Fibroblast of the aortic adventitia (primary cell): ENCODE measurements at regions not wholly inside any gene's neighbourhood (a gene's known extent, or its start where the extent isn't known, plus 50 kb on each side); places are given as distances from the start of the nearest gene placed in this dataset.

Experiments used
- DNase-seq: peaks from one replicate; pipeline ENCODE4 v3.0.0-alpha.2; 2010; ENCODE audit warnings: low read depth
- H3K4me3 ChIP-seq: 2 replicates; pipeline ENCODE4 v1.5.1; 2011; ENCODE audit warnings: low read depth, mild to moderate bottlenecking, control low read depth, low read length, moderate library complexity
- TF ChIP-seq, protein P1 (sequence below): IDR thresholded peaks from 2 replicates; pipeline ENCODE4 v1.5.1; 2011; ENCODE audit warnings: mild to moderate bottlenecking, low read length, control low read depth, inconsistent platforms; ENCODE audit not compliant: insufficient read depth

GRCh38 chr18:2293109-2293839, 278.0 kb downstream of the METTL4 start:
- DNase-seq = no peak
- TF ChIP-seq, protein P1, sequence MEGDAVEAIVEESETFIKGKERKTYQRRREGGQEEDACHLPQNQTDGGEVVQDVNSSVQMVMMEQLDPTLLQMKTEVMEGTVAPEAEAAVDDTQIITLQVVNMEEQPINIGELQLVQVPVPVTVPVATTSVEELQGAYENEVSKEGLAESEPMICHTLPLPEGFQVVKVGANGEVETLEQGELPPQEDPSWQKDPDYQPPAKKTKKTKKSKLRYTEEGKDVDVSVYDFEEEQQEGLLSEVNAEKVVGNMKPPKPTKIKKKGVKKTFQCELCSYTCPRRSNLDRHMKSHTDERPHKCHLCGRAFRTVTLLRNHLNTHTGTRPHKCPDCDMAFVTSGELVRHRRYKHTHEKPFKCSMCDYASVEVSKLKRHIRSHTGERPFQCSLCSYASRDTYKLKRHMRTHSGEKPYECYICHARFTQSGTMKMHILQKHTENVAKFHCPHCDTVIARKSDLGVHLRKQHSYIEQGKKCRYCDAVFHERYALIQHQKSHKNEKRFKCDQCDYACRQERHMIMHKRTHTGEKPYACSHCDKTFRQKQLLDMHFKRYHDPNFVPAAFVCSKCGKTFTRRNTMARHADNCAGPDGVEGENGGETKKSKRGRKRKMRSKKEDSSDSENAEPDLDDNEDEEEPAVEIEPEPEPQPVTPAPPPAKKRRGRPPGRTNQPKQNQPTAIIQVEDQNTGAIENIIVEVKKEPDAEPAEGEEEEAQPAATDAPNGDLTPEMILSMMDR = no peak
- H3K4me3 ChIP-seq = no peak overlapping the region

GRCh38 chr18:2301316-2301715, 270.0 kb downstream of the METTL4 start:
- TF ChIP-seq, protein P1 = no peak
- no peak for DNase-seq
- H3K4me3 ChIP-seq = no peak overlapping the region

DNA sequence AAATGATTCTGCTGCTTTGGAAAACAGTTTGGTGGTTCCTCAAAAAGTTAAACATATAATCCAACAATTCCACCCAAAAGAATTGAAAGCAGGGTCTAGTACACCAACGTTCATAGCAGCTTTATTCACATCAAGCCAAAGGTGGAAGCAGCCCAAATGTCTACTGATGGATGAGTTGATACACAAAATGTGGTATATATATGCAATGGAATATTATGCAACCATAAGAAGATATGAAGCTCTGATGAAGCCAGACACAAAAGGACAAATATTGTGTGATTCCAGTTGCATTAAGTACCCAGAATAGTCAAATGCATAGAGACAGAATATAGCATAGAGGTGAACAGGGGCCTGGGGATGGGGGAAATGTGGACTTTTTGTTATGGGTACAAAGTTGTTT, 269.3 kb downstream of the METTL4 start:
- no peak for DNase-seq
- TF ChIP-seq, protein P1 = no peak
- no peak overlapping the region for H3K4me3 ChIP-seq

DNA sequence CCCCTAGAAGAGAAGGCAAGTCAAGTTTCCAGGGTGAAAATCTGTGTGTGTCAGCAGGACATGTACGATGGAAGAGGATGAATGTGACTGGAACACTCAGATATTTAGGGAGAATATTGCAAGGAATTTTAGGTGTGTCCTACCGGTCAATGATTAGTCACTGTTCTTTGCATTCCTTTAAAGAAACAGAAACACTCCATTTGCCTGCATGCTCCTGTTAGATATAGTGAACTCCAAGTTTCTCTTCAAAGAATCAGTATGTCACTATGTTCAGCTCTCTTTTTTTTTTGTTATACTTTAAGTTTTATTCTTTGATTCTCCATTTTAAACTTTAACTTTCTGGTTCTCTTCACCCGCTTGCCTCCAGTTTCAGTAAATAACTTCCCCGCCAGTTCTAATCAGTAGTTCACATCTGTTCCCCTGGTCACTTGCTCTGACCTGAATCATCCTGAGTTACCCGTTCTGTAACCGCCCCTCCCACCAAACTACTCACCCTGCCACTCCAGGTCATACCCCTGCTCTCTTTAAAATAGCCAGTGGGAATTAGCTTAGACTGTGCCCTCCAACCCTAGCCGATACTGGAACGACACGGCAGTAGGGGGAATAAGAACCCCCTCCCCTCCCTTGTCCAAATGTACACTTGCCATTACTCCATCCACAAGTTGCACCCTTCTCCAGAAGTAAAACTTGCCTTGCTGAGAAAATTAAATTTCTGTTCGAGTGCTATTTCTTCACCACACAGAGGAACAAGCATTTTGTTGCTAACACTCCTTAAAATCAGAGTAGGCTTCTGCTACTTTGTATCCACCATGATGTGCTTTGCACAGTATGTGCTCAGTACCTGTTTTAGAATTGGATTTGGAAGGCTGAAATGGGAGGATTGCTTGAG, 268.4 kb downstream of the METTL4 start:
- DNase-seq = peak; percentile 67
- TF ChIP-seq, protein P1 = no peak
- no peak overlapping the region for H3K4me3 ChIP-seq

DNA sequence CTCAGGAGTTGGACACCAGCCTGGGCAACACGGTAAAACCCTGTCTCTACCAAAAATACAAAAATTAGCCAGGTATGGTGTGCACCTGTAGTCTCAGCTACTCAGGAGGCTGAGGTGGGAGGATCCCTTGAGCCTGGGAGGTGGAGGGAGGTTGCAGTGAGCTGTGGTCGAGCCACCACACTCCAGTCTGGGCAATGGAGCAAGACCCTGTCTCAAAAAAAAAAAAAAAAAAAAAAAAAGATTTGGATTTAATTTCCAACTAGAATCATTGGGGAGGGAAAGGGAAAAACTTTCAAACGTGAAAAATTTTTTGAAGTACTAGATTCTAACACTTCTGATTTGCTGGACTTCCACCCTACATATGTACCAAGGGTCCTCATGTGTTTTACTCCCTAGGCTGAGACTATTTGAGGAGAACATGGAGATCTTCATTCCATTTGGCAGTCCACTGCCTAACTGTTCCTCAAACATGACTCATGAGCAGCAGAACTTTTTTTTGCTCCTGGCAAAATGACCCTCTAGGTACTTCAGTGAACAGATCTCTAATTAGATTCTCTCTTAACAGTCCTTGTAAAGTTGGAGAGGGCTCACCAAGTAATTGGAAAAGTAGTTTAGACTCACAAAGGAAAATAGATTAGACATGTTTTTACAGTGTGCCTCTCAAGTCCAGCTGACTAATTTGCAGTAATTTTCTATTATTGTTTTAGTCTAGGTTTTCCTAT, 267.6 kb downstream of the METTL4 start:
- DNase-seq = peak; percentile 66
- TF ChIP-seq, protein P1 = no peak
- no peak overlapping the region for H3K4me3 ChIP-seq

- H3K4me3 ChIP-seq = no peak overlapping the region
- TF ChIP-seq, protein P1 = no peak
- DNase-seq = peak; percentile 63
These were observed 266.7 kb downstream of the METTL4 start for GRCh38 chr18:2304378-2305175.
